IMR-90 (cell line): ENCODE measurements at regions not wholly inside any gene's neighbourhood (a gene's known extent, or its start where the extent isn't known, plus 50 kb on each side); places are given as distances from the start of the nearest gene placed in this dataset.

Source experiments
- ATAC-seq: fragments of 200-7000 bp; cut with Tn5 transposase; 2 replicates; pipeline ENCODE4 v1.9.1; 2020; ENCODE audit warnings: low read depth, mild to moderate bottlenecking, moderate library complexity
- BruUV-seq: library from RNA; stranded (reverse); fragments of 400-500 nt; replicated peaks from 2 replicates; lab custom pipeline; 2021; lab: Mats Ljungman, UMichigan
- CTCF ChIA-PET: fragments of 300-600 bp; formaldehyde crosslinking; extraction: SDS; loops from one replicate; lab custom pipeline; 2021; ENCODE audit warnings: antibody characterized with exemption; lab: Yijun Ruan, JAX
- POLR2A ChIA-PET: fragments of 300-600 bp; sonication (Branson Sonifier 250); formaldehyde crosslinking; loops from one replicate; lab custom pipeline; 2022; ENCODE audit warnings: antibody characterized with exemption; ENCODE audit not compliant: unreplicated experiment; lab: Charles Lee
- DNase-seq: peaks from one replicate; pipeline ENCODE4 v3.0.0; 2013
- H2AFZ ChIP-seq: replicated peaks from 2 replicates; pipeline ENCODE3; 2013; ENCODE audit warnings: low read length, mild to moderate bottlenecking; ENCODE audit not compliant: poor library complexity
- H2AK5ac ChIP-seq: 2 replicates; pipeline ENCODE4 v1.6.1; 2013; ENCODE audit warnings: low read depth, low read length, inconsistent platforms
- H2AK9ac ChIP-seq: replicated peaks from 2 replicates; pipeline ENCODE3; 2013; ENCODE audit warnings: mild to moderate bottlenecking, low read depth, low read length, moderate library complexity; ENCODE audit not compliant: poor library complexity
- H2BK120ac ChIP-seq: 2 replicates; pipeline ENCODE4 v1.6.1; 2013; ENCODE audit warnings: low read depth, low read length, inconsistent platforms
- H2BK15ac ChIP-seq: 3 replicates; pipeline ENCODE4 v1.6.1; 2013; ENCODE audit warnings: low read depth, low read length, inconsistent platforms
- H2BK20ac ChIP-seq: 2 replicates; pipeline ENCODE4 v1.6.1; 2013; ENCODE audit warnings: low read depth, mild to moderate bottlenecking, inconsistent platforms, low read length, moderate library complexity
- H2BK5ac ChIP-seq: 2 replicates; pipeline ENCODE4 v1.6.1; 2013; ENCODE audit warnings: mild to moderate bottlenecking, low read depth, low read length, inconsistent platforms; ENCODE audit not compliant: poor library complexity, severe bottlenecking
- H3K14ac ChIP-seq: replicated peaks from 2 replicates; pipeline ENCODE4 v1.6.1; 2013; ENCODE audit warnings: low read depth, low read length, inconsistent platforms
- H3K18ac ChIP-seq: 2 replicates; pipeline ENCODE4 v1.6.1; 2013; ENCODE audit warnings: low read depth, low read length, control low read depth
- H3K23ac ChIP-seq: 2 replicates; pipeline ENCODE4 v1.6.1; 2013; ENCODE audit warnings: low read depth, low read length, inconsistent platforms
- H3K27ac ChIP-seq: 2 replicates; pipeline ENCODE4 v1.5.1; 2013; ENCODE audit warnings: mild to moderate bottlenecking, control low read depth, low read length; ENCODE audit not compliant: insufficient read depth
- H3K27me3 ChIP-seq: 2 replicates; pipeline ENCODE4 v1.6.1; 2013; ENCODE audit warnings: low read length; ENCODE audit not compliant: control insufficient read depth, insufficient read depth
- H3K36me3 ChIP-seq: 2 replicates; pipeline ENCODE4 v1.6.1; 2013; ENCODE audit warnings: low read length, mixed read lengths; ENCODE audit not compliant: control insufficient read depth, insufficient read depth
- H3K4ac ChIP-seq: 2 replicates; pipeline ENCODE4 v1.6.1; 2013; ENCODE audit warnings: low read depth, low read length, inconsistent platforms
- H3K4me1 ChIP-seq: 2 replicates; pipeline ENCODE4 v1.6.1; 2013; ENCODE audit warnings: low read length, mixed read lengths; ENCODE audit not compliant: control insufficient read depth, insufficient read depth
- H3K4me2 ChIP-seq: 2 replicates; pipeline ENCODE4 v1.6.1; 2013; ENCODE audit warnings: low read depth, mild to moderate bottlenecking, control low read depth, low read length, moderate library complexity
- H3K4me3 ChIP-seq: 2 replicates; pipeline ENCODE4 v1.5.1; 2013; ENCODE audit warnings: low read depth, mild to moderate bottlenecking, control low read depth, low read length, moderate library complexity; ENCODE audit not compliant: insufficient read depth
- H3K56ac ChIP-seq: 2 replicates; pipeline ENCODE4 v1.6.1; 2013; ENCODE audit warnings: low read length, inconsistent platforms; ENCODE audit not compliant: insufficient read depth; ENCODE audit errors: extremely low read depth
- H3K79me1 ChIP-seq, 2 experiments: 2 replicates each; pipeline ENCODE4 v1.6.1; 2013; ENCODE audit warnings: low read length in 2 of 2, inconsistent platforms in 1 of 2, low read depth in 1 of 2
- H3K9ac ChIP-seq: 2 replicates; pipeline ENCODE4 v1.6.1; 2013; ENCODE audit warnings: low read depth, low read length, control low read depth
- H3K9me1 ChIP-seq: 2 replicates; pipeline ENCODE4 v1.6.1; 2013; ENCODE audit warnings: low read length, inconsistent platforms; ENCODE audit not compliant: insufficient read depth
- H3K9me3 ChIP-seq: 2 replicates; pipeline ENCODE4 v1.6.1; 2013; ENCODE audit warnings: low read length; ENCODE audit not compliant: control insufficient read depth, insufficient read depth
- H4K20me1 ChIP-seq: 2 replicates; pipeline ENCODE4 v1.6.1; 2013; ENCODE audit warnings: low read length, inconsistent platforms; ENCODE audit not compliant: insufficient read depth
- H4K5ac ChIP-seq: 2 replicates; pipeline ENCODE4 v1.6.1; 2013; ENCODE audit warnings: mild to moderate bottlenecking, low read depth, low read length, control low read depth
- H4K8ac ChIP-seq, 2 experiments: 2 replicates each; pipeline ENCODE4 v1.6.1; 2013; ENCODE audit warnings: low read depth in 2 of 2, low read length in 2 of 2, control low read depth in 1 of 2, inconsistent platforms in 1 of 2
- H4K91ac ChIP-seq: 2 replicates; pipeline ENCODE4 v1.6.1; 2013; ENCODE audit warnings: low read depth, low read length, inconsistent platforms; ENCODE audit not compliant: insufficient read depth
- MAFK ChIP-seq: IDR thresholded peaks from 2 replicates; pipeline ENCODE4 v1.6.1; 2012; ENCODE audit warnings: low read depth, low read length, improper control_type of control experiment
- POLR2A ChIP-seq: IDR thresholded peaks from 2 replicates; pipeline ENCODE4 v1.6.1; 2012; ENCODE audit warnings: mild to moderate bottlenecking, low read depth, low read length
- RCOR1 ChIP-seq: IDR thresholded peaks from 2 replicates; pipeline ENCODE4 v1.6.1; 2012; ENCODE audit warnings: mild to moderate bottlenecking, low read length, improper control_type of control experiment; ENCODE audit not compliant: insufficient replicate concordance
- WGBS, 2 experiments: methylation state at CpG; one replicate each; pipeline versions ENCODE4 v1.1.5 to v1.1.7; 2013; ENCODE audit warnings: missing lambda C conversion rate in 2 of 2; ENCODE audit not compliant: insufficient read length in 1 of 2; ENCODE audit errors: extremely low coverage in 2 of 2; 5-methylcytosine and 5-hydroxymethylcytosine counted together
- dilution Hi-C: fragments of 300-500 bp; cut with HindIII; formaldehyde crosslinking; loops from one replicate; pipeline ENCODE4 v1.14.3; 2018; ENCODE audit warnings: low sequenced_read_pairs; ENCODE audit not compliant: unreplicated experiment
- in situ Hi-C: fragments of 300-500 bp; cut with MboI; formaldehyde crosslinking; loops from 3 replicates; pipeline ENCODE4 v1.14.3; 2019; ENCODE audit warnings: low sequenced_read_pairs, inconsistent platforms, mixed read lengths
- intact Hi-C: fragments of 100-400 bp; cut with micrococcal nuclease; formaldehyde crosslinking; loops from 2 replicates; pipeline ENCODE4 v1.10.0; 2022

DNA sequence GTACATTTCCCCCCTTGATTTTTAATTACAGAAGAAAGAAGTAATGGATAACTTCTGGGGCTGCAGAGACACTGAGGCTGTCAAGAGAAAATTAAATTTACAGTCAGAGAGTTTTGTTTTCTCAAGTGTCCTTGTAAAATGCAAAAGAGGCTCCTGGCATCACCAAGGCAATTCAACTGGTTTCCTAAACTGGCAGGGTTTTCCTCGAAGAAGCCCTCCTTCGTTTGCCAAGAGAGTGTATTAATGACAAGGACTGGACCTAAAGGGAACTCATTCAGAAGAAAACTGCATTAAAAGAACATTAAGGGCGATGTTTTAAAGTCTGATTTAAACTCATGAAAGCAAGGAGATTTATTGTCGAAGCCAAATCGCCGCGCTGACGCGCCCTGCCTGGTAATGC lies 476.9 kb downstream of the ZSWIM6 start:
- no peak overlapping the region for H3K4me3 ChIP-seq
- H2BK20ac ChIP-seq, result no peak overlapping the region
- no peak overlapping the region for H2AFZ ChIP-seq
- H3K4me2 ChIP-seq, result no peak overlapping the region
- H3K4me1 ChIP-seq, result no peaks in the 10 kb centered on the region
- no peaks in the 10 kb centered on the region; the same call in 1 of the 2 replicates for H3K9me1 ChIP-seq
- POLR2A ChIA-PET, result no interaction called here
- in situ Hi-C loops, result loop anchor here (25.0 kb wide), 1 partner anchor 472 kb away; the partner anchor contains the start of gene ZSWIM6
- intact Hi-C loops, result no loop called here
- H3K9me3 ChIP-seq, result no peaks in the 10 kb centered on the region
- peaks cover 3% of the 10 kb centered on the region for H3K27me3 ChIP-seq
- no peak overlapping the region for H2BK5ac ChIP-seq
- no peak overlapping the region for H2BK120ac ChIP-seq
- WGBS, 2 experiments, result 70% methylated on average over 2 of the region's 9 CpGs; no CpG with 5 or more reads in 1 of the 2 experiments
- H4K5ac ChIP-seq, result no peak overlapping the region
- H4K8ac ChIP-seq, result no peak overlapping the region
- no peaks in the 10 kb centered on the region for H4K20me1 ChIP-seq
- no peak overlapping the region for H3K23ac ChIP-seq
- H3K79me1 ChIP-seq, result no peaks in the 10 kb centered on the region
- H3K9ac ChIP-seq, result no peak overlapping the region
- no peak overlapping the region for H3K14ac ChIP-seq
- no peaks in the 10 kb centered on the region for H3K36me3 ChIP-seq
- H3K56ac ChIP-seq, result no peak overlapping the region
- CTCF ChIA-PET, result no interaction called here
- dilution Hi-C loops, result no loop called here
- no peak for ATAC-seq
- no peak overlapping the region for H2AK9ac ChIP-seq
- no peak overlapping the region for H3K4ac ChIP-seq
- no TSS peak for BruUV-seq
- H2AK5ac ChIP-seq, result no peak overlapping the region
- H3K27ac ChIP-seq, result no peak overlapping the region
- H3K18ac ChIP-seq, result no peak overlapping the region
- no peak for DNase-seq
- no peak overlapping the region for H4K91ac ChIP-seq
- H2BK15ac ChIP-seq, result no peak overlapping the region
- TF ChIP-seq POLR2A (no peak), MAFK (no peak), RCOR1 (no peak)
